Right renal cortex interstitium (tissue), 3 donors: ENCODE measurements at regions not wholly inside any gene's neighbourhood (a gene's known extent, or its start where the extent isn't known, plus 50 kb on each side); places are given as distances from the start of the nearest gene placed in this dataset.

Source experiments
- DNase-seq, 3 donors: peaks; one replicate each; pipeline ENCODE4 v3.0.0-alpha.2; 2013; ENCODE audit warnings: low read depth in 3 of 3, low spot score in 2 of 3

DNA sequence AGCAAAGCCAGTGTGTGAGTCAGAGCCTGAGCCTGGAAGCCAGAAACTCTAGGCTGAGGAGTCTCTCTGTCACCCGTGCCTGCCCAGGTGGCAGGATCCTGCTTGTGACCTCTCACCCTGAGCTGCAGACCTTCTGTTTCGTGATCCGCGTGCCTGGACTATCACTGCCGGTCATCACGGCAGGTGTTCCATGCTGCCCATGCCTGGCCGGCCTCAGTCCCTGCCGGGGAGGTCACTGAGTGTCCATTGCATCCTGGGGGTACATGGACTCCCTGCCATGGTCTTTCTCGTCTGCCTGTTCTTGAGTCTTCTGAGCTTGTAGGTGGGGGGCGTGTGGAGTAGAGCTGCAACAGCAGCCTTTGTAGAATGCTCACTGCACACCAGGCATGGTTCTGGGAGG lies 1032.4 kb downstream of the TBC1D22A start:
- DNase-seq = no peak

DNA sequence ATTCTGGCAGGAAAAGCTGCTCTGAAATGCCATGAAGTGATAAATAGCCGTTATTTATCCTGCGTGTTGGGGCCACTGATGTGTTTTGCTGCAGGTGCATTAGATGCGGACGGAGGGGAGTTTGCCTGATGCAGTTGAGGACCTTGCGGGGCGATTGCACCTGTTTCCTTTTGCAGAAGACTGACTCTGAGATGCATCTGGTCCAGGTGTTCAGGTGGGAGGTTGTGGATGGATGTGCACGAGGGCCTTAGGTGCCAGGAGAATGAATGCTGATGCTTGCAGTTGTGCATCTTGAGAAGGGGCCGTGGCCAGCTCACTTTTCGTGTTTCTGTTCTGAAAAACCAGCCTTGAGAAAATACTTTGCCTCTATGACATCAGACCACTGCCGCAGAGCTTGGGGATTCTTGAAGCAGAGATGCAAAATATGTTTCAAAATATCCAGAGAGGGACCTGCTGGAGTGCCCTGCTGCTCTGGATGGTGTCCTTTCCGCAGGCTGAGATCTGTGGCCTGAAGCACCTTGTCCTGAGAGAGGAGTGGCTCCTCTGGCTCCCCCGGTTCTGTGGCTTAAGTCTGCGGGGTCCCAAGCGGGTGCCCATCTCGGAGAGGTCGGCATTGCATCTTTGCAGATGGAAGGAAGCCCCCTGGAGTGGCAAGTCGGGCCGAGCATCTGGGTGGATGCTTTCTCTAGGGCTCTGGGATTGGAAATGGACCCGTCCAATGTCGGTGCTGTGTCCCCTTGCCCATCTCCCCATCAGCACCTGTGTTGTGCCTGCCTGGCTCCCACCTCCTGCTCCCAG lies 1031.1 kb downstream of the TBC1D22A start:
- DNase-seq = no peak

DNA sequence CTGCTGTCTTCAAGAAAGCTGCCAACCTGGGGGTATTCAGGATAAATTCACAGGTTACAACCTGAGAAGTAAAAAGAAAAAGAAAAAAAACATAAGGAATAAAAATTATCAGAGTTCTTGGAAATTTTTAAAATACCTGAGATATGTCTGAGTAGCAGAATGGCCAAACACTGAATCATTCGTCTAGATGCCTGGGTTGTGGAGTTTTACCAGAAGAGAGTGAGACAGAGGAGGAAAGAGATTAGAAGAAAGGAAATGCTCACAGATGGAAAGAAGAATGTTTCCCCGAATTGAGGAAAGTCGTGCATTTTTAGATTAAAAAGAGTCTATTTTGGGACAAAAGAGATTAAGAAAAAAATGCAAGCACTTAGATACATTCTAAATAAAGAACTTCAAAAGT lies 1026.7 kb downstream of the TBC1D22A start:
- no peak for DNase-seq

DNA sequence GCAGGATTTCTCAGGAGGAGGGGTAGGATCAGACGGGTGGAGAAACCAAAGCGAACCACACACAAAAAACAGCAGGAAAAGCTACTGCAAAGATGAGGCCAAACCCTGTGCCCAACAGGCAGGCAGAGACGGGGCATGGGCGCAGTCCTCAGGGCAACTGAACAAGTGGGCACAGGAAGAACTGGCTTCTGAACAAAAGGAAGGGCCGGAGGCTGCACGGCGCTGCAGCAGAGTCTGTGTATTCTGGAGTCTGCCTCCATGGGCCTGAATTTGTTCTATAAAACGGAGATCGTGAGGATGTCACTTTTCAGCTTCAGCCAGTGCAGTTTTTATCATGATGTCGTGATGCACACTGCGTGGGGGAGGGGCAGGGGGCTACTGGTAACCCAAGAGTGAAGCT lies 1026.0 kb downstream of the TBC1D22A start:
- DNase-seq = no peak

DNA sequence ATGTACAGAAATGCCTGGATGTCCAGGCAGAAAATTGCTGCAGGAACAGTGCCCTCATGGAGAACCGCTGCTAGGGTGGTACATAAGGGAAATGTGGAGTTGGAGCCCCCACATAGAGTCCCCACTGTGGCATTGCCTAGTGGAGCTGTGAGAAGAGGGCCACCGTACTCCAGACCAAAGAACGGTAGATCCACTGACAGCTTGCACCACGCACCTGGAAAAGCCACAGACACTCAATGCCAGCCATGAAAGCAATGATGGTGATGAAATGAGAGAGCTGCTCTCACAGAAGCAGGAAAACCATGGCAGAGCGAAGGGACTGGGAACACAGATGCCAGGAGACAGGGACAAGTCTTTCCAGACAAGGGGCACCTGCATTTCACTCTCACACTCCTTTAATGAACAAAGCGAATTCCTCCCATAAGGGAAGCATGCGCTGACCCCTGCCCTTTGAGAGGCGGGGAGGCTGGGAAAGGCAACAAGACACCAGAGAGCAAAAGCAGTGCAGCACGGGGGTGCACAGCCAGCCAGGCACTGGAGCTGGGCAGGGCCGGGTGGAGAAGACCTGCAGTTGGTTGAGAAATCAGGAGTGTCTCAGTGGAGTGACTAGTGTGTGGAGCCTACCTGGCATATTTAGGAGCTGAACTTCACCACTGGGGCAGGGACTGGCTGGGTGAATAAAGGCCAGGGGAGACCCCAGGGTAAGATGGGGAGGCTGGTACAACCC lies 1025.2 kb downstream of the TBC1D22A start:
- DNase-seq = no peak

DNA sequence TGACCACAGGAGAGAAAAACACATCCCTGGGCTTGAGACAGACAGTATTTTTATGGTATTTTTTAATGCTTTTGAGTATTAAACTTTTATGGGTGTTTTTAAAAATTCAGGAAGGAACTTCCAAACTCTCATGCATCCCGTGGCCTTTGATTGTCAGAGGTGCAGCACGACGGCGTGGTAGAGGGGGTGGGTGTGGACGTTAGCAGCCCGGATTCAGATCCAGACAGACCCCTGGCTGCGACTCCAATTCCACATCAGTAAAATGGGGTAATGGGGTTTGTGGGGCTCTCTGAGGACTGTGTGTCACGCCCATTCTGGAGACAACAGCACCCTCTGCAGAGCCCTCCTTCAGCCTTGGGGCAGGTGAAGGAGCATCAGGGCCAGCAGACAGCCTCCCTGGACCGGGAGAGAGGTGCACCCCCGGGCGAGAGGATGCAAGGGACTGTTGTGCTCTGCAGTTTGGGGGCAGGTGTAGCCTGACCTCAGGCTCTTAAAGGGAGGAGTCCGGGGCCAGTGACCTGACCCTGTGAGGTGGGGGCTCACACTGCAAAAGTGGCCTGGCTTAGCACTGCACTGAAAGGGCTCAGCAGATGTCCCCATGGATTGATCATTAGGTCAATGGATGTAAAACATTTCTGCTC lies 1024.3 kb downstream of the TBC1D22A start:
- DNase-seq = no peak

DNA sequence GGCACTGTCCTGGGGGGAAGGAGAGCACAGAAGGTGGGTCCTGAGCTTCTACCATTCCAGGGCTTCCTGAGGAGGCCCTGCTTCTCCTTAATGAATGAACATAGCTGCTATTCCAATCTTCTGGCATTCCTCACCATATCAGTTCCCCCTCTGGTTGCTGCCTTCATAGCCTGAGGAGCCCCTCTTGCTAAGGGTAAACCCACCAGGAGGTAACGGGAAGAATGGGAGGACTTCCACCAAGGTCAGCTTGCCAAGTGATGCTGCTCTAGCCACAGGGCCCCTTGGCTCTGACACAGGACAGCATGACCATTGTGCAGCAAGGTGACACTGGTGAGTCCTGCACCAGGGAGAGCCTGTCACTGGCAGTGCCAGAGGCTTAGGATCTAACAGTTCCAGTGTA lies 1022.5 kb downstream of the TBC1D22A start:
- DNase-seq = no peak

DNA sequence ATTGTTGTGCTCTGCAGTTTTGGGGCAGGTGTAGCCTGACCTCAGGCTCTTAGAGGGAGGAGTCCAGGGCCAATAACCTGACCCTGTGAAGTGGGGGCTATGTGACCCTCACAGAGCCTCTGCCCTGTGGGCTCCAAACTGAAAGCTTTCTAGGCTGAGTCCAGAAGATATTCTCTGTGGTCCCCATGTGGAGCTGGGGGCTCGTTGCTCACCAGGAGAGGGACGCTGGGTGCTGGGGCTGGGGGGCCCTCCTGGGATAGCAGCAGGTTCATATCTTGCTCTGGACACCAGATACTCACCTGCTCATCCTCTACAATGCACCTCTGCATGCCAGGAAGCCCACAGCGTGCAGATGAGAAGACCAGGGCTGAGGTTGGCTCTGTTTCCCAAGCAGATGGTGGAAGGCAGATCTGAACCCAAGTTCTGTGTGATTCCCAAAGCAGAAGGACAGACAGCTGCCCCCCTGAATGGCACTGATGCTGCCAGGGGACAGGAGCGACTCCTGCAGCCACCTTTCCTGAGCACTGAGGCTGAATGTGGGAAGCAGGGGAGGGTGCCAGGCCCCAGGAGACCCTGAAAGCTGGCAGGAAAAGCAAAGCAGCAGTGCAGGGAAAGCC lies 1022.0 kb downstream of the TBC1D22A start:
- DNase-seq = no peak

DNA sequence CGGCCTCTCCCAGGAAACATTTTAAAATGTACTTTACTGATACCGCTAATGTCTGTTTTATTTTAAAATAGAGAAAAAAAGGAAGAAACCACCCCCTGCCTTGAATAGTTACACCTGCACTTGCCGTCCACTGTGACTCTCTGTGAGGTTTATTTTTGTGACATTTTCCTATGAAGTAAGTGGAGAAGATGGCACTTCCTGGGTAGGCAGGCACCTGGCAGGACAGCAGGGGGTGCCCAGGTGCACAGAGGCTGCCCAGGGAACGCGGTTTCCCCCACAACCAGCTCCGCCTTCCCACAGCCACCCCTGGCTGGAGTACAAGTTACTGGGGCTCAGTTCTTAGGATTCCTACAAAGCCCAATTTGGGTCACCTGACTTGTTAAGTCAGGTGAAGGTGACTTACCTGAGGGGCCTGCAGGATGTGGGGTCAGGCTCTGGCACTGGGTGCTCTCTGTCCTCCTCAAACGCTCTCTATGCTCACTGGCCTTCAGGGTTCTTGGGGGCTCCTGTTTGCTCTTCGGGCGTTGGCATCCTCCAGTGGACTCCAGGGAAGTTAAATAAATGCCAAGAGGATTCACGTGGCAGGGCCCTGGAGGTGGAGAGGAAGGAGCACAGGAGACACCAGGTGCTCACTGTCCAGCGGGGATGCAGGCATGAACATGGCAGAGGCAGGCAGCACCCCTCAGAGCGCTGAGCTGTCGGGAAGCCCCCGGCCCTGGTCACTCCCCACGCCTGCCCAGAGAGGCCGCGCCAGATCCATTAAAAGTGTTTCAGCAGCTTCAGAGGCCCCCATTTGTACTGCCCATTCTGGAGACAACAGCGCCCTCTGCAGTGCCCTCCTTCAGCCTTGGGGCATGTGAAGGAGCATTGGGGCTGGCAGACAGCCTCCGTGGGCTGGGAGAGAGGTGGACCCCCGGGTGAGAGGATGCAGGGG lies 1021.2 kb downstream of the TBC1D22A start:
- DNase-seq = no peak

DNA sequence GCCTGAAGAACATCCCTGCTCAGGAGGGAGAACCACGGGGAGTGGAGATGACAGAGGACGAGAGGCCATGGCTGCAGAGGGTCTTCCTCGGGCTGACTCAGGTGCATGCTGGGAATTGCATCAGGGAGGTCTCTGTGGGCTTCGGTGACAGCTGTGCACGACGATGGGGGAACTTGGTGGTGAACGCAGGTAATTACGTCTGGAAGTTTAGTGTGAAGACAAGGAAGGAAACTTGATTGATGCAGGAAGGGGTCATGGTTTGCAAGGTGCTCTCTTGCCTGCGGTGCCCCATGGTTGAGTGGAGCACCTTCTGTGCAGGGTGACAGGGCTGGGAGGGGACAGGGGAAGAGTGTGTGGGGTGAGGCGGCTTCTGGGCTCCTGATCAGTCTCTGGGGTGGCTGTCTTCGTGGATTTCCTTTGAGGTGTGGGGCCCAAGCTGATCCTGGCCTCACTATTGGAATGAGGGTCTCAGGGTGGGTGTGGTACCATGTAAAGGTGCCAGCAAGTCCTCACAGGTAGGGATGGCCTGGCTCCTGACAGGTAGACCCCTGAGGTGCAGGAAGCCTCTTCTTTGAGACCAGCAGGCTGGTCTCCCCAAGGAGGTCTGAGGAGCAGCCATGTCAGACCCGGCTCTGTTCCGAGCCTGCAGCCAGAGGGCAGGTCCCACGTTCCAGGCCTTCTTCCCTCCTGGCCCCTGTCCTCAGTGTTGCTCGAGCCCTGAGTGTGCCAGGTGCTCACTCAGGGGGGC lies 1020.1 kb downstream of the TBC1D22A start:
- DNase-seq = no peak

DNA sequence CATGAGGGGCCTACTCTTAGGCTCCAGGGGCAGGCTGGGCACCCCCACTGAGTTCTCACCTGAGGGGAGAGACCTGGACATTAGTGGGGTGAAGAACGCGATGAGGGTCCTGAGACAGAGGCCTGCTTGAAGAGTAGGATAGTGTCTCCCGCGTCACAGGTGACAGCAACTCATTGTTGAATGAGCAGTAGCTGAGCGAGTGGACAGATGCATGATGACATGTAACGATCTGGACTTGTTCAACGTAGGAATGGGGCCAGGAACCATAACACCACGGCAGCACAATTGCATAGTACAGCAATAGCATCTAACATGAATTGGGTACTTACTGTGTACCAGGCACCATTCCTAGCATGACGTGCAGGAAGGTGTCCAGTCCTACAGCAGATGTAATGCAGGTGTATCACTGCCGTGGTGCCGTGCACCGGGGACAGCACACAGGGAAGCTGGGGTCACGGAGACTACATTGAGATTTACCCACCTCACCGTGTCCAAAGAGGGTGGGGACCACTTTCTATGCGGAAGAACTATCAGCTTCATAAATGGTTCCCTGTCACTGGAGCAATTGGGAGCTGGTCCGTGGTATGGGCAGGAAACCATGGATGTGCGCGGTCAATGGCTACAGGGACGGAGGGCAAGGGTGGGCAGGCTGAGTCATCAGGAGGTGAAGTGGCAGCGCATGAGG lies 1019.1 kb downstream of the TBC1D22A start:
- no peak for DNase-seq

DNA sequence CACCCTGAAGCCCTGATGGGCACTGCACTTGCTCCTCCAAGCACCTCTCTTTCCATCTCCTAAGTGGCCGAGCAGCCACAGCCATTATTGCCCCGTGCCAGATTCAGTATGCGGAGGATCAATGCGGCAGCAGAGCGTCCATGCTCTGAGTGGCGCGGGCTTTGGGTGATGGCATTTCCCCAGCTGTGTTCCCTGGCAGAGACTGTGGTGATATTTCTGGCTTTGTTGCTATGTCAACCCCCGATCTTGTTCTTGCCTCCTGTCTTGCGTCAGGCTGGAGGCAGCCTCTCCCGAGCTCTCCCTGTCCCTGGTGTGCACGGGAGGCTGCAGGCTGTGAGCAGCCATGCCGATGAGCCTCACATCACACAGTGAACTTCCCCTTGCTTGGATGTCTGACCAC lies 1018.6 kb downstream of the TBC1D22A start:
- no peak for DNase-seq

DNA sequence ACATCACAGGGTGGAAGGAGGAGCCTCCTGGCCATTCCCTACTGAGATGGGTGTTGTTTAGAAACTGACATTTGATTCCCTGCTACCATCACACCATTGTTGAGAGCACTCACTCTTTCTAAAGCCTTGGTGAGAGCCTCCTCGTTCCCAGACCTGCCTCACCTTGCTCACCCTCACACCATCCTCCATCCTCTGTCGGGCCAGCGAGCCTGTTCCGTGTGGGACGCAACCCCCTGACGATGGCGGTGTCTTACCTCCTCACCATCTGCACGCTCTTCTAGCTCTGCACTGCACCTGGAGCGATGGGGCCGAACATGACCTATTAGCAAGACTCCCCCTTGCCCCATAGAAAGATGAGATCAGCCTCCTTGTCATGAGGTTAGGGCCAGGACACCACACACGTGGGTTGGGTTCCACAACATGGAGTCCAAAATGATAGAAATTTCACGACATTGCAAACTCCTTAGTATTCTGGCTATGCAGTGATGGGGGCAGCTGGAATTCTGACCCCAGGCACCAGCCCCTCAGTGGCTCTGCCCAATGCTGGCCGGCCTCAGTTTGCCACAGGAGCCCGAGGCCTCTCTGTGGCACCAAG lies 1017.9 kb downstream of the TBC1D22A start:
- no peak for DNase-seq

DNA sequence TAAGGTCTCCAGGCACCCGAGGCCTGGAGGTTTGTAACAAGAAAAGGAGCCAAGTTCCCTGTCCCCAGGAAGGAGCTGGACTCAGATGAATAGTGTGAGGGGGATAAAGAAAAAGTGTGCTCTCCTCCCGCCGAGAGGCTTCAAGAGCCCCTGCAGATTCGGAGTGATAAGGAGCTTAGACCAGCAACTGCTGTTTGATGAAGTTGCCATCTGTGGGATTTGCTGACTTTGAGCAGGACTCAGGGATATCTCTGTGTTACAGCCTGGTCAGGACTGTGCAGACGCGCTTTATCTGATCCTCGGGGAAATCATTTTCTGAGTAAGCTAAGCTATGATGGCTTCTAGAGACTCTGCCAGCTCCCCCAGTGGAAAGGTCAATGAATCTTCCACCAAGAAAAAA lies 1017.0 kb downstream of the TBC1D22A start:
- DNase-seq = no peak

DNA sequence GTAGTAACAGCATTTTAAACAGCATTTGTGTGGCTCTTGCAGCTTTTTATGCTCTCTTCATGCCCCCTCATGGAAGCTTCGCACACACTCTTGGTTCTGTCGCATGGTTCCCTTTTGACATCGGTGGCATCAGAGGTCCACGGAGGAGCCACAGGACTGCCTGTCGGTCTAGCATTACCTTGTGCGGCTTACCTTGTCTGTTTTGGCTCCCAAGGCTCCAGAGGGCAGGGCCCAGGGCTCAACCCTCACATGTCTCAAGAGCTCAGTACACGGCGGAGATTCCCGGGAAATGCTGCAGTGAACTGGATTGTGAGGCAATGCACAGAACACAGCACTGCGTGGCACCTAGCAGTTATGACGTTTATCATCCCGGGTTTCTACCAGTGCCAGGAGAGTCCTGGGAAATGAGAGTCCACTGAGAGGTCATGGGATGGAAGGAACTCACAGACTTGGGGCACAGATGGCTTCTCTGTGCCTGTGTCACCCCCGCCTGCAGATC lies 1015.8 kb downstream of the TBC1D22A start:
- no peak for DNase-seq

DNA sequence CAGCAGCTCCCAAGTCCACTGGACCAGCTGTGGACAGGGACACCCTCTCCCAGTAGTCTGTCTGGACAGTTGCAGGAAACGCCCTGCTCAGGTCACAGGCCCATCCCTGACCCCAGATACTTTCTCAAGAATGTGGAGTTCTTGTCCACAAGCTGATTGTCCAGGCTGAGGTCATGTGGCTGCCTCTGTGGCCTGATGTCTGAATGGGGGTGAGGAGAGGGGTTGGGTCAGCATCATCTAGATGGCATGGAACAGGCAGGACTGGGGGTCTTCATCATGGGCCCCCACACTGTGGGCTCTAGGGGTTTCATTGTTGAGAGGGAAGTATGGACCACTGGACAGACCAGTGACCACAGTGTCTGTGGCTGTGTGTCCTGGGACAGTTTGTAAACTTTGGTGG lies 1015.0 kb downstream of the TBC1D22A start:
- no peak for DNase-seq

DNA sequence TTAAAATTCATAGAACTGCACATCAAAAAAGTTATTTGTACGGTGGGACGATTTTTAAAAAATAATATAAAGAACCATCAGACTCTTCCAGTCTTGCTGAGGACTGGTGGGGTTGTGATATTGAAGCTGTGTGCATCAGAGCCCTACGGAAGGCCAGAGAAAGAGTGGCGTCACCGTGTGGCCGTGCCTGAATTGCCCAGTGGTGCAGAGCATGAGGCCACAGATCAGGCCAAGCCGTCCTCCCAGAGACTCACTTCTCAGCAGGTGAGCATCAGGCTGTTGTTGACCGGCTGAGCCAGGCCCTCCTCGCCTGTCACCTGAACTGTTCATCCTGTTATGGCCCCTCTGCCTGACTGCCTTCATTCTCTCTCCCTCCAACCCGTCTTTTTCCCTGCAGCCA lies 1013.9 kb downstream of the TBC1D22A start:
- DNase-seq = no peak

DNA sequence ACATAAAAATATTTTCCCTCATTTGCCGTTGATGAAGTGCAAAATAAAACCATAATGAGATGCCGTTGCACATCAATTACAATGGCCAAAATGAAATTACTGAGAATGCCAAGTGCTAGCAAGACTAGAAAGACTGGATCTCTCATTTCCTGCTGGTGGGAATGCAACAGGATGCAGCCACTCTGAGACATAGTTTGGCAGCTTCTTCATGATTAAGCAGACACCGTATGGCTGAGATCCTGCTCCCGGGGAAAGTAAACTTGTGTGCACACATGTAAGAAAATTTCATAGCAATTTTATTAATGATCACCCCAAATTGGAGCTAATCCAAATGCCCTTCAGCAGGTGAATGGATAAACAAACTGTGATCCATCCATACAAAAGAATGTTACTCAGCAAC lies 1013.2 kb downstream of the TBC1D22A start:
- DNase-seq = no peak
